Thyroid gland (tissue), 4 donors: ENCODE measurements at regions not wholly inside any gene's neighbourhood (a gene's known extent, or its start where the extent isn't known, plus 50 kb on each side); places are given as distances from the start of the nearest gene placed in this dataset.

ENCODE experiments used
- CTCF ChIP-seq, 6 experiments: fragments of 200-600 bp in 3 of 6; fragments of 450-650 bp in 3 of 6; sonication (generic) in 3 of 6; IDR thresholded peaks; one replicate each; pipeline ENCODE4 v1.5.1; 2016 to 2019; ENCODE audit warnings: antibody characterized with exemption in 6 of 6, mild to moderate bottlenecking in 2 of 6, inconsistent platforms in 1 of 6, moderate library complexity in 1 of 6
- POLR2A ChIP-seq, 2 donors: fragments of 450-650 bp; IDR thresholded peaks; one replicate each; pipeline ENCODE4 v1.6.1; 2017; ENCODE audit warnings: antibody characterized with exemption in 2 of 2, mild to moderate bottlenecking in 2 of 2, moderate library complexity in 1 of 2

GRCh38 chr6:6714118-6714897 is 125.8 kb downstream of the LY86 start:
- TF ChIP-seq CTCF (IDR thresholded peaks at IDR 0.05) (no peak), POLR2A (IDR thresholded peaks at IDR 0.05) (no peak)
